HG02610 (cell line): ENCODE measurements at regions not wholly inside any gene's neighbourhood (a gene's known extent, or its start where the extent isn't known, plus 50 kb on each side); places are given as distances from the start of the nearest gene placed in this dataset.
"Not testable (repeated sequence)": the region's sequence is repeated elsewhere in the genome, so short reads cannot be mapped to it uniquely, and the experiment has no call there.

Experiments
- ATAC-seq: cut with Tn5 transposase; IDR thresholded peaks from one replicate; pipeline ENCODE4 v1.9.1; 2021; ENCODE audit warnings: mild to moderate bottlenecking, moderate library complexity; ENCODE audit not compliant: unreplicated experiment

- no peak for ATAC-seq
Observed at GRCh38 chr5:169415948-169416347, 115.0 kb upstream of the SLIT3 start.

- ATAC-seq, result no peak
Observed at GRCh38 chr5:169415371-169415770, 114.4 kb upstream of the SLIT3 start.

DNA sequence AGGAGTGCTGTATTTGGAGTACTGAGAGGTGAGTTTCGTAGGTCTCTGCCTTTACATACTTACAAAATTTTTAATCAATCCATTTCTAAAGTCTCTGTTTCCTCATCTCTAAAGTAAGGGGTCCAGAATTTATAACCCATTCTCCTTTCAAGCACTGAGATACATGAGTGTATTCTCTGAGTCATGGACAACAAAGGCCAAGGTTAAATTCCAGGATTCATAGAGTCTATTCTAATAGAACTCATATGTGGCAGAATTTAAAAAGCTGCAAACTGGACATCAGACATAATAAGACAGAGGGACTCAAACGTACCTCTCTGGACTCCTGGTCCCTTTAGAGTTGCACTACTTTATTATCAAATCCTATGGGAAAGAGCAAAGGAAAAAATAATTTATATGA is 112.5 kb upstream of the SLIT3 start:
- ATAC-seq, result no peak

GRCh38 chr5:169412831-169413230 is 111.9 kb upstream of the SLIT3 start:
- no peak for ATAC-seq

GRCh38 chr5:169411786-169412430 is 111.0 kb upstream of the SLIT3 start:
- ATAC-seq, result no peak

GRCh38 chr5:169410996-169411783 is 110.3 kb upstream of the SLIT3 start:
- no peak for ATAC-seq

DNA sequence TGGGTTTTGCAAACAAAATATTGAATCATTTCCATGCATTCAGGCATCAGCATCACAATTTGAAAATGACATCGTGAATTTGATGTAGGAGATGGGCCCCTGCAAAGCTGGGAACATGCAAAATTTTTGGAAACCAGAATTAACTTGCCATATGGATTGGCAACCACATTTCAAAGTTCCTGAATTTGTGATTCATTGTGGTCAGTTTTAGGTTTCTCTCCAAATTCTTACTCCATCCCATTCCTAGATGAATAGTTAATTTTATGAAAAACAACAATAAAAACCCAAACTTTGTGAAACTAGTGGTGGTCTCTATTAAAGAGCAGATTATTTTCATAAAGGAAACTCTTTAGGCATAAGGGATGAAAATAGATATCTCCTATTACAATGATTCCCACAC is 107.8 kb upstream of the SLIT3 start:
- ATAC-seq, result no peak

DNA sequence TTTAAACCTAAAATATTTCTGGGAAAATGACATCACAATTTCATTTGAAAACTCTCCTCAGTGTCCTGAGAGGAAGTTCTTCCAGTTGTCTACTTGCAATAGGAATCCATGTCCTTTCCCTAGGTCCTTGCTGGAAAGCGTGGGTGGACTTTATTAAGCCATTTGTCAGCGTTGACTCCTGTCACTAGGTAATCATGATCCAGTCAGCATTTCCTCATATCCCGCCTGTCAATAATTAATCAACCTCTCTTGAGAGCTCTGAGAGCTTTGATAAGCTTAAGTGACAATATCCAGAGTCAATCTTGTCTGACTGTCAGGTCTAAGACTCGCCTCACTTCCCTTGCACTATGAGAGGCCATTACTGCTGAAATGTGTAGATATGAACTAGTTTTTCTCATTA is 107.2 kb upstream of the SLIT3 start:
- ATAC-seq, result no peak

DNA sequence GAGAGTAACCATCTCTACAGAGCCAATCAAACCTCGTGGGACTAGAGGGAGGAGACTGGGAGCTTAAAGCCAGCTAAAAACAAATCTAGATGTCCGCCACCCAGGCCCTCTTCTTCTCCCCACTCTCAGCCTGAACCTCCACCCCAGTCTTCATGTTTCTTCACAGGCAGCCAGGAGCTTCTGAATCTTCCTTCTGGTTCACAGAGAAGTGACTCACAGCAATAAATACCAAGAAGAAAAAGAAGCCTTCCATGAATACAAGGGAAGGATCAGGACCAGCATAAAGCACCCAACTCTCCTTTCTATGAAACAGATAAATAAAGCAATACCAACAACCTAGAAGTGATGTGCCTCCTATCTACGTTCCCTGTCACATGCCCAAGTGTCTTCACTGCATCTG is 103.3 kb upstream of the SLIT3 start:
- ATAC-seq, result no peak

DNA sequence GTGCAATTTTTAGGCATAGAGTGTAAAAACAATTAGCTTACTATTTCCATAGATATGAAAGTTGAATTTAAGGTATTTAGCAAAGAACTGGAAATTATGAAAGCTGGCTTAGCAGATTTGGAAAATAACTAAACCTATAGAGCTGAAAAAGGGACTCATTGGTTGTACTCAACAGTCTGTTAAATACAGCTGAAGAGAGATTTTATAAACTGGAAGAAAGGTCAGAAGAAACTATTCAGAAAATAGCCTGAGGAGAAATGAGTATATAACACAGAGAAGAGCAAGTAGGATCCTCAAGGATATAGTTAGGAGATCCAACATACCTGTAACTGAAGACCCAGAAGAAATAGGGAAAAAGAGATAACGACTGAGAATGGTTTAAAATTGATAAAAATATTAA is 97.6 kb upstream of the SLIT3 start:
- no peak for ATAC-seq

DNA sequence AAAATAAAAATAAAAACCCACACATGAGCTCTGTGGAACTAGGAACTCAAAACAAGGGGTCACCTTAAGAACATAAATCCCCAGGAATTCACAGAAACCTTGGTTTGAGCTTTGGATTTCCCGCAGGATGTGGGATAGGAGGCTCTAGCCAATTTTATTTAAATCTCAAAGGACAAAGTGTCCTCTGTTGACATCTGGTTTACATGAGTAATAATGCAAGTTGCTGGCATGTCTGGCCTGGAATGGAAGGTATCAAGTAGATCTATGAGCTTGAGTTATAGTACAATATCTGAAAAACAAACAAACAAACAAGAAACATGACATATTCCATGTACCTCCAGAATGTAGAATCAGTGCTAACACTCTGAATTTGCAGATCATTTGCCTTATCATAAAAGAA is 94.2 kb upstream of the SLIT3 start:
- ATAC-seq, result no peak

DNA sequence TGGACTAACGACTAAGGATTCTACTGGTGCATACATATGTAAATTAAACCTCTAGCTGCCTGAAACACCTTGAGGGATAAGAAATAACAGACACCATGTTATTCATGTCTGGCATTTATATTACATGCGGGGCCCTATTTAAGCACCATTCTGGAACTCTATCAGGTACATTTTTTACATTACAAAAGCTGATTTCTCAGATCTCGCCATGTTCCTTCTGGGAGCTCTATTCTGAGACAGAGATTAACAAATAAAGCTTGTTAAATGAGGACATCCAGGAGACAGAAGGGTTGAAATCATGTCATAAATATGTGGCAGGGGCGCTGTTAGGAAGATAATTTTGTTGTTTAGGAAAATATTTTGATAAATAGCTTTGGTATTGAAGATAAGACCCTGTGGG is 93.4 kb upstream of the SLIT3 start:
- ATAC-seq, result no peak

- ATAC-seq, result no peak
Observed at GRCh38 chr5:169393907-169394306, 93.0 kb upstream of the SLIT3 start.

DNA sequence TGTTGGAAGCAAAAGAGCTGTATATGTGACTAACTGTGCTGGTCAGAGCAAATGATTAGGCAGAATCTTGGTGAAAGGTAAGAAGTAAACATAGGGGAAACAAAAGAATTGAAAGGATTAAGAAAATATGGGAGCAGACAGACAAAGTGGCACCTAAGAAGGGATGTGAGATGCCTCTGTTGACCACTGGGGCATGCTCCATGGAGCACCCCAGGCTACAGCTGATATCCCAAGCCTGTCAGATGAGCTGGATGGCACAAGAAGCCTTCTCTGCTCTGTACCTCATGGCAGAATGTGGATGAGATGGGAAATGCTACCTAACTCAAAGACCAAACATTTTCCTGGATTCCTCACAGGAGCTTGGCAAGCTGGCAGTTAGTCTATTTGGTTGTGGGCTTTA is 89.3 kb upstream of the SLIT3 start:
- no peak for ATAC-seq

- ATAC-seq, result no peak
Observed at GRCh38 chr5:169389318-169389717, 88.4 kb upstream of the SLIT3 start.

DNA sequence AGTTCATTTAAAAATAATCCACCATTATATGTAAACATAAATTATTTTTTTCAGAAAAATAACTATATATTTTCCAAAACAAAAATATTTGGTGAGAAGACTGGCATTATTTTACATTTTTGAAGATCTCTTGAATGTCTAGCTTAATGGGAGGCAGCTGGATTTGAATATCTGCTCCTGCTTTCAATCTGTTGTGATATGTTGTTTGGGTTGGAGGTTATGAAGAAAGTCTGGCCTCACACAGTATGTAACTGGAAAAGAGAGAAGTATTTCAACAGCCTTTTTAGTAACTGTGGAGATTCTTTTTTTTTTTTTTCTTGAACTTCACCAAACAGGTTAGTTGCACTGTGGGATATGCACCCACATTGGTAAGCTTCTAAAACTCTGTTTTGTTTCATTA is 84.7 kb upstream of the SLIT3 start:
- ATAC-seq, result no peak

DNA sequence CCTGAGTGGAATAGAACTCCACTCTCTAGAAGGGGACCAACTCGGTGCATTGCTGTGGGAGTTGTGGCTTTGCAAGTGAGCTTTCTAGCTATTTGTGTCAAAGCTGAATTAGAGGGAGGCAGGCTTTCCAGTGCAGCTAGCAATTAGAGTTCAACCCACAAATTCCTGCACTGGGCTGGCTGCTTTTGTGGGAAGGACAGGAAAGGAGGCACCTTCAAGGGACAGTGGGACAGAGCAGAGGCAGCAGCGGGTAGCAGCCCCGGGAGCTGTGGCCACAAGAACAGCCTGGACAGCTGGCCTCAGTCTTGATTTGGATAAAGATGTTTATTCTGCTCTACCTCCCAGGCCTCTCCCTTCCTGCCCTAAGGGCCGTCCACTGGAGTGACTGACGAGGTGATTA is 83.7 kb upstream of the SLIT3 start:
- no peak for ATAC-seq

- no peak for ATAC-seq
Observed at GRCh38 chr5:169374761-169375160, 73.8 kb upstream of the SLIT3 start.

DNA sequence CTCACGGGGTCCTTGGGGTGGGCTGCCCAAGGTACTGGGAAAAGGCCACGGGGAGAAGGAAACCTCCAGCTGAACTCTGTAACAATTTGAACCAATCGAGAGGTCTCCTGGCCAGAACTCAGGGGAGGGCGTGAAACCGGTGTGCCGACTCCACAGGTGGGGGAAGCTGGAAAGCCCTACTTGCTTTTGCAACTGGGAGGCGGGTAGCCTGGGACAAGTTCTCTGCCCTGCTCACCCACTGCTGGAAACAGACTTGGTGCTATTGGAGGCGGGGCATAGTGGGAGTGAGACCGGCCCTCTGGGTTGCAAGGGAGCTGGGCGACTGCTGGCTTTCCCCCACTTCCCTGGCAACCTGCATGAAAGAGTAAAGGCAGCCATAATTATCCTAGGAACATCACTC is 73.2 kb upstream of the SLIT3 start:
- ATAC-seq, result no peak

DNA sequence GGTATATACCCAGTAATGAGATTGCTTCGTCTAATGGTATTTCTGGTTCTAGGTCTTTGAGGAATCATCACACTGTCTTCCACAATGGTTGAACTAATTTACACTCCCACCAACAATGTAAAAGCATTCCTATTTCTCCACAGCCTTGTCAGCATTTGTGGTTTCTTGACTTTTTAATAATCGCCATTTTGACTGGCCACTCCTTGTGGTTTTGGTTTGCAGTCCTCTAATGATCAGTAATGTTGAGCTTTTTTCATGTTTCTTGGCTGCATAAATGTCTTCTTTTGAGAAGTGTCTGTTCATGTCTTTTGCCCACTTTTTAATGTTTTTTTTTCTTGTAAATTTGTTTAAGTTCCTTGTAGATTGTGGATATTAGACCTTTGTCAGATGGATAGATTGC is 70.9 kb upstream of the SLIT3 start:
- not testable (repeated sequence) for ATAC-seq

GRCh38 chr5:169369130-169369529 is 68.2 kb upstream of the SLIT3 start:
- no peak for ATAC-seq

GRCh38 chr5:169367861-169368260 is 66.9 kb upstream of the SLIT3 start:
- ATAC-seq, result no peak

GRCh38 chr5:169357291-169357690 is 56.4 kb upstream of the SLIT3 start:
- no peak for ATAC-seq
